ENCODE measurements at regions not wholly inside any gene's neighbourhood (a gene's known extent, or its start where the extent isn't known, plus 50 kb on each side); places are given as distances from the start of the nearest gene placed in this dataset.
"Not testable (repeated sequence)": the region's sequence is repeated elsewhere in the genome, so short reads cannot be mapped to it uniquely, and the experiment has no call there.

GRCh38 chr4:15163284-15163645, 161.0 kb downstream of the CPEB2 start:
- DNase-seq (ENCODE audit: low read depth): no peak

DNA sequence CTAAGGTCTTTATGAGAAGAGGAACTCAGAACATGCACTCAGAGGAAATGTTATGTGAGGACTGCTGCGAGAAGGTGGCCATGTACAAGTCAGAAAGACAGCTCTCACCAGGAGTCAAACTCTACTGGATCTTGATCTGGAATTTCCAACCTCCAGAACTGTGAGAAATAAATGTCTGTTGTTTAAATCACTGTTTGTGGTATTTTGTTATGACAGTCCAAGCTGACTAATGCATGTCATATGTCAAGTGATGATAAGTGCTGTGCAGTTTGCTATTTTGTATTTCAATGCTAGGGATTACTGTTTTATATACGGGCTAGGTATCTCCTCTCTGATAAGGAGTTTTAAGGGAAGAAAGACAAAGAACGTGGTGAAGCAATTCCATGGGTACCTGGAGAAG, 162.3 kb downstream of the CPEB2 start:
- no peak for DNase-seq (ENCODE audit: low read depth)

DNA sequence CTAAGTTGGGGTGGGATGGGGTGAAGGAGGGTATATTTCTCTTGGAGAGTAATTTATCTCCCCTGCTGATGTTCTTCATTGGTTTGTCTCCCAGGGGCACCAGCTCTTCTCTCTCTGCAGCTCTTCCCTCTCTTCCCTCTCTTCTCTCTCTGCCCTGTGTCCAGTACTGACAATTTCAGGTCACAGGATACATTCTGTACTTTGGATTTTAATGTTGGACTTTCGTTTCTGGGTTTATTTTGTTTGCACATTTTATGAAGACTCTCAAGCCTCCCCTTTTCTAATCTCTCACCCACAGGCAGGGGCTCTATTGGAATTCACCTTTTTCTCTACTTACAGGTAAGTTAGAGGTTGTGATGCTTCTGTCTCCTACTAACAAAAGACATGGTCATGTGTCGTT, 165.5 kb downstream of the CPEB2 start:
- DNase-seq (ENCODE audit: low read depth): no peak

DNA sequence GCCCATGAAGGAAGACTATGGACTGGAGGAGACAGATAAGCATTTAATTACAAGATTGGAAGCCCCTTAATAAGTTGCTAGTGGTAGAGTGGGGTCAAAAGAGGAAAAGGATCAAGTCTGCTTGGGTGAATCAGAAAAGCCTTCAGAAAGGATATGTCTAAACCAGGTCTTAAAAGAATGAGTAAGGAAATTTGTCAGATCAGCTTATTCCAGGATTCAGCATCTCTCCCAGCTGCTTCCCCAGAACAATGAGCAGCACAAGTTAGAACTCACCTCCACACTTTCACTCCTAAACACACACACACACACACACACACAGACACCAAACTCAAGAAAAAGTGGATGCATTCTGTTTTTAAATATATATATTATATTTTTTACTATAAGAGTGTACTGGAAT, 166.5 kb downstream of the CPEB2 start:
- DNase-seq (ENCODE audit: low read depth): no peak

DNA sequence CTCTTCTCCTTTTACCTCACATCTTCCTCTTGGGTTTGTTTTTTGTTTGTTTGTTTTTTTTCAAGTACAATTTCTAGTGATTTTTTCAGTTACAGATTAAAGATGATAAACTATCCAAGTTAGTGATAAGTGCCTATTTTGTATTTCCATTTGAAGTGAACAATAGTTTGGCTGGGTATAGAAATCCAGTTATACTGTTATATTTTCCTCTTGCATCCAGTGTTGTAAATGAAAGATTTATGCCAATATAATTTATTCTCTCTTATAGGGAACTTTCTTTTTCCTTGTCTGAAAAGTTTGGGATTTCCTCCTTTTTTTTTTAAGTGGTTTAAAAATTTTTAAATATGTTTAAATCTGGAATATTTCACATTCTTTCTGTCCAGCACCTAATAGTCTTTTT, 169.4 kb downstream of the CPEB2 start:
- DNase-seq (ENCODE audit: low read depth): no peak

DNA sequence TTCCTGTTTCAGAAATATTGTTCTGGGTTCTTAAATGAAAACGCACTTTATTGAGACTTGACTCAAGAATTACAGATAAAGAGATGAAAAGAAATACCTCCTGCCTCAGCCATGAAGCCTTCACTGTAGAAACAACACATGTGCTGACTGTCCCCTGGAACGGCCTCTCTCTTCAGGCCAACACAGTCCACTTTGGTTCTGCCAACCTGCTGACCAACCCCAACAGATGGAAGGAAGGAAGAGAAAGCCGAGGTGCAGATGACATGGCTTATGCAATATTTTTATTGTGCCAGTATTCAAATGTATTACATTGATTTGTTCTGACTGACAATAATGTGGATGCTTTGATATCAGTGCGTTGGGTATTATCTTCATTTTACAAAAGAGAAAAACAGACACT, 171.0 kb downstream of the CPEB2 start:
- DNase-seq (ENCODE audit: low read depth): no peak

DNA sequence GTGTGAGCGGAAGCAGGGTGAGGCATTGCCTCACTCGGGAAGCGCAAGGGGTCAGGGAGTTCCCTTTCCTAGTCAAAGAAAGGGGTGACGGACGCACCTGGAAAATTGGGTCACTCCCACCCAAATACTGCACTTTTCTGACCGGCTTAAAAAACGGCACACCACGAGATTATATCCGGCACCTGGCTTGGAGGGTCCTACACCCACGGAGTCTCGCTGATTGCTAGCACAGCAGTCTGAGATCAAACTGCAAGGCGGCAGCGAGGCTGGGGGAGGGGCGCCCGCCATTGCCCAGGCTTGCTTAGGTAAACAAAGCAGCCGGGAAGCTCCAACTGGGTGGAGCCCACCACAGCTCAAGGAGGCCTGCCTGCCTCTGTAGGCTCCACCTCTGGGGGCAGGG, 171.9 kb downstream of the CPEB2 start:
- not testable (repeated sequence) for DNase-seq (ENCODE audit: low read depth)

GRCh38 chr4:15179842-15180241, 177.6 kb downstream of the CPEB2 start:
- DNase-seq (ENCODE audit: low read depth): not testable (repeated sequence)

DNA sequence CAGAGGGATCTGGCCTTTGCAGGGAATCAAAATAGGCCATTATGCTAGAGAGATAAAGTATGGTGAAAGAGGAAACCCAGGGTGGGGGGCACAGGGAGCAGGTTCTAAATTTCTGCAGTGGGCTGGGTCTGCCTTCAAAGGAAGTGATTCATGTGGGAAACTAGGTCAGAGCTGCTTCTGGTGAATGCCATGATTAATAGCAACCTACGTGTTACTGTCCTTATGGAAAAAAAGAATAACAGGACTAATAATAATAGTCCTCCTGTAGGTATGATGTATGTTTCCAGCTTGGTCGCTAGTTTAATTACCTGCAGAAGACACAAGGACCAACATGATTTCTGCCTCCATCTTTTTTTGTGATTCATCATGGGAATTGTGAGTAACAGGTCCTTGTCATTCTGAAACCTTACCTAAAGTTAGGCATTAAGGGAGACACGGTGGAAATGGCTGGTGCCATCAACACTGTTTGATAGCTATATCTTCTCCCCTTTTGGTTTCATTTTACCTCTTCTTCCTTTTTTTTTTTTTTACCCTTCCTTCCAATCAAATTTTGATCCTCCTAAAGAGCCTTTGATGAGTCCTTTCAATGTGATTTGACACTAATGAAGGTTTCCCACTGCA, 180.4 kb downstream of the CPEB2 start:
- DNase-seq (ENCODE audit: low read depth): no peak

DNA sequence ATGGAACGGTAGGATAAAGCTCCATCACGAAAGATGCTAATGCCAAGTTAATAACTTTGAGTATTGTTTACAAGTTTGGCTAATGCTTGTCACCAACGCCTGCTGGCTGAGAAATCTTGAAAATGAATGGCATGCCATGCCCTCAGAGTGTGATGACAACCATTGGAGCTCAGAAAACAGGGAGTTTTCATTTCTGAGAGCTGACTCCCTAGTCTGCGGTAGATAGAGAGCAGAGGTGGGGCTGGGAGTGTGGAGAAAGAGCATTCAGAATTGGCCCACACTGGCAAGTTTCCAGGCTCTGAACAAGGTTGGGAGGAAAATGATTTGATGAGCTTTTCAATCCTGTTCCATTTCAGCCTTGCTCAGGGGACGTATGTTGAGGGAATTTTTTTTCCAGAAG, 183.9 kb downstream of the CPEB2 start:
- DNase-seq (ENCODE audit: low read depth): no peak

GRCh38 chr4:15186806-15187205, 184.5 kb downstream of the CPEB2 start:
- no peak for DNase-seq (ENCODE audit: low read depth)

DNA sequence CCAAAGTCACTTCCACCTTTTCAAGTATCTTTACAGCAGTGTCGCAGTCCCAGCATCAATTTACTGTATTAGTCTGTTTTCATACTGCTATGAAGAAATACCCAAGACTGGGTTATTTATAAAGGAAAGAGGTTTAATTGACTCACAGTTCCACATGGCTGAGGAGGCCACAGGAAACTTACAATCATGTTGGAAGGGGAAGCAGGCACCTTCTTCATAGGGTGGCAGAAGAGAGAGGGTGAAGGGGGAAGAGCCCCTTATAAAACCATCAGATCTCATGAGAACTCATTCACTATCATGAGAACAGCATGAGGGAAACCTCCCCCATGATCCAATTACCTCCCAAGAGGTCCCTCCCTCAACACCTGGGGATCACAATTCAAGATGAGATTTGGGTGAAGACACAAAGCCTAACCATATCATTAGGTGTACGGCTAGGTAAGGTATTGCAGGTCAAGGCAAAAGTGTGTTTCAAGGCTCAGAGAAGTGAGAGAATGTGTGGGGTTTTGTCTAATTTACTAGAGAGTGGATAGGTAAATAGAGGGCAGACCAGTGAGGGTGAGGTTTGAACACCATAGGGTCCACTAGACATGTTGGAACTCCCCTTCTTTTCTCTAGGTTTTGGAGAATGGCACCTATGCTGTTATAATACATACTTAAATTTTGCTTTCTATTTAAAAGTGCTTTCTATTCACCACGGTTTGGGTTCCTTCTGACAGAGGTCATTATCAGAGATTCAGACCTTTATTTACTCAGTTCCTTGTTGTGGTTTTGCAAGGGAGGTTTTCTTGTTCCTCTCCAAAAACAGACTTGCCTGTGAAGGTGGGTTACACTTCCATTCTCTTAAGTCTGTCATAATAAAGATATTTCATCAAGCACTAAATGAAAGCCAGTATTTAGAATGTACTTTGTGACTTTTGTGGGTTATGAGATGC, 186.6 kb downstream of the CPEB2 start:
- no peak for DNase-seq (ENCODE audit: low read depth)

DNA sequence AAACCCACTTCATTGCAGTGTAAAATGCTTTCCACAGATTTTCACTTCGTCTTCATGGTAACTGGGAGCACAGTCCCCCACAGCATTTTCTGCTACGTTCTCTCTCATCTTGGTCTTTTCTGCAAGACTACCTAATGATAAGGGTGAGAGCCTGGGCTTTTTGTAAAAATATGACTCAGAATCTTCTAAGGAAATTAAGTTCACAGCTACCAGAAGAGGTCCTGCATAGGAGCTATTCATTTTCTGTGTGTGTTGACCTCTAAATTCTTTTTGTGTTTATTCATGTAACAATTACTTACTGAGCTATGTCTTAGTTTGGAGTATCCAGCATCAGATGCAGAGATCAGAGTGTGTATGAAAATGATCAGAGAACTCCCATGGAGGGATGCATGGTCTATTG, 192.2 kb downstream of the CPEB2 start:
- no peak for DNase-seq (ENCODE audit: low read depth)

DNA sequence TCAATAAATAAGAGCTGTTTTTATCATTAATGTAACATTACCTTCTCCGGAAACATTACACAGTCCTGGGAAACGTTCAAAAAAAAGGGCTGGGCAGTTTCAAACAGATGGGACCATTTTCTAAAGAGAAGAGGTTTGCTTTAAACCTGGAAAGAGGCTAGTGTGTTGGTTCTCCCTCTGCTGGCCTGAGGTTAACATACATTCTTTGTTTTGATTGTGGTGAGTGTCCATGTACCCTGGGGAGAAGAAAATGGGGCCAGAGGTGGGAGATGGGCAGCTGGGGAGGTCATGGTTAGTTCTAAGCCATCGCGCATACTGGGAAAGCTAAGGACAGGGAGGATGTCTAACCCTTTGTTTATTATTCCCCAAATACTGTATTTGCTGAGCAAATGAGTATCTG, 194.7 kb downstream of the CPEB2 start:
- DNase-seq (ENCODE audit: low read depth): no peak

DNA sequence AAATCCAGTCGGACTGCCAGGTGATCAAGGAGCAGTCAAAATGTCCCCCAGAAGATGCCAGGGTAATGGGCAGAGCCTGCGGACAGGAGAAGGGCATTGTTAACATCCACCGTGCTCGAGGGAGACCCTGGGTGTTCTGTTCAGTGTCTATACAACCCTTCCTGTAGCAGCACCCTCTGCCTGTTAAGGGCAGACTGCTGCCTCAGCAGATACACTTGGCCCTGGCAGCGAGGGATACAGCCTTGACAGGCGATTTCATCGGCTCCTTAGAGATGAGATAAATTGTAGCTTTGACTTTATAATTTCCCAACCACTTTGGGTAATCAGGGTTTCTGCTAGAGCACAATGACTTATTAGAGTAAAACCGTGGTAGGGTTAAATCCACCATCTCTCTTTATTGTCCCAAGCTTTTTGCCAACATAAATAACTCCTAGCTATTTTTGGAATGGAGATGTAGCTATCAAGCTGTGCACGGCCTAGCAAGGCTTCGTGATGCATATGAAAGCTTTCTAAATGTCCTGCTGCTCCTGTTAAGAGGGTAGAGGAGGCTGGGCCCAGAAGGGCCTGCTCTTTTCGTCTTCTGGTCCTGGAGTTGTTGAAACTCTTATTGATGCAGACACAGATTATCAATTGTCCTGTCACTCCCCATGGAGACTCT, 195.9 kb downstream of the CPEB2 start:
- no peak for DNase-seq (ENCODE audit: low read depth)

GRCh38 chr4:15201782-15202181, 199.5 kb downstream of the CPEB2 start:
- no peak for DNase-seq (ENCODE audit: low read depth)

- no peak for DNase-seq (ENCODE audit: low read depth)
Measured at GRCh38 chr4:15202481-15202880, 200.2 kb downstream of the CPEB2 start.

GRCh38 chr4:15206526-15206925, 204.2 kb downstream of the CPEB2 start:
- not testable (repeated sequence) for DNase-seq (ENCODE audit: low read depth)

- no peak for DNase-seq (ENCODE audit: low read depth)
Measured at GRCh38 chr4:15213302-15213970, 211.2 kb downstream of the CPEB2 start.

DNA sequence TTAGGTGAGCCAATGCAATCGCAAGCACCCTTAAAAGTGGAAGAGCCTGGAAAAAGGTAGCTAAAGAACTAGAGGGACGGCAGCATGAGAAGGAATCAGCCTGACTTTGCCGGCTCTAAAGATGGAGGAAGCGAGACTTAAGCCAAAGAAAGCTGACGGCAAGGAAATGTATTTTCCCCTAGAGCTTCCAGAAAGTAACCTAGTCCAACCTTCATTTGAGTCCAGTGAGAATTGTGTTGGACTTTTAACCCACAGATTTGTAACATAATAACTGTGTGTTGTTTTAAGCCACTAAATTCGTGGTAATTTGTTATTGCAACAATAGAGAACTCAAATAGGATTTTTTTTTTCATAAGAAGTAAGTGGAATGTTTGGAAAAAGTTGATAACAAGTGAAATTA, 212.7 kb upstream of the C1QTNF7 start:
- no peak for DNase-seq (ENCODE audit: low read depth)

- DNase-seq (ENCODE audit: low read depth): no peak
Measured at GRCh38 chr4:15226203-15226602, 201.6 kb upstream of the C1QTNF7 start.

GRCh38 chr4:15231265-15232091, 196.4 kb upstream of the C1QTNF7 start:
- peak; percentile 59 for DNase-seq (ENCODE audit: low read depth)
